HG03159 (cell line): ENCODE measurements at regions not wholly inside any gene's neighbourhood (a gene's known extent, or its start where the extent isn't known, plus 50 kb on each side); places are given as distances from the start of the nearest gene placed in this dataset.
"Not testable (repeated sequence)": the region's sequence is repeated elsewhere in the genome, so short reads cannot be mapped to it uniquely, and the experiment has no call there.

Experiments
- ATAC-seq: cut with Tn5 transposase; IDR thresholded peaks from one replicate; pipeline ENCODE4 v1.9.1; 2021; ENCODE audit warnings: mild to moderate bottlenecking, moderate library complexity; ENCODE audit not compliant: unreplicated experiment

DNA sequence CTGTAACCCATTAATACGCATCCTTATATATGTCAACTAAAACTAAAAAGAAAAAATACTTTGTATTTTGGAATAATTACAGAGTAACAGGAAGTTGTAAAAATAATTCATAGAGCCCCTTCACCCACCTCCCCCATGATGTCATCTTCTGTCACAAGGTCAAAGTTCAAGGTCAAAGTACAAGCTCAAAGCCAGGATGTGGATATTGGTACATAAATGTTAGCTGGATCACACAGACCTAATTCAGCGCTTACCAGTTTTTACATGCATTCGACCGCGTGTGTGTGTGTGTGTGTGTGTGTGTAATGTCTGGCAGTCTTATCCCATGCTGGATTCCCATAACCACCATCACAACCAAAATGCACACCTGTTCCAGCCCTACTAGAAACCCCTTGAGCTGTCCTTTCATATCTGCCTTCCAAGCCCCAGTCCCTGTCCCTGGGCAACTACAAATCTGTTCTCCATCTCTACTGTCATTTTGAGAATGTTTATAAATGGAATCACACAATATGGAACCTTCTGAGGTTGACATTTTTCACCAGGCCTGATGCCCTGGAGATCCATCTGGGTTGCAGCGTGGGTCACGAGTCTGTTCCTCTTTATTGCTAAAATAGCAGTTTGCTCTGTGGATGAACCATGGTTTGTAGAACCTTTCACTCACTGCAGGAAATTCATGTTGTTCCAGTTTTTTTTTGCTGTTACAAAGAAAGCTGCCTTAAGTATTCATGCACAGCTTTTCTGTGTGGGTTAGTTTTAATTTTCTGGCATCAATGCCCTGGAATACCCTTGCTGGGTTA, 153.6 kb upstream of the PITRM1 start:
- ATAC-seq: no peak

- ATAC-seq: no peak
These were observed 152.0 kb upstream of the PITRM1 start for GRCh38 chr10:3324612-3325038.

DNA sequence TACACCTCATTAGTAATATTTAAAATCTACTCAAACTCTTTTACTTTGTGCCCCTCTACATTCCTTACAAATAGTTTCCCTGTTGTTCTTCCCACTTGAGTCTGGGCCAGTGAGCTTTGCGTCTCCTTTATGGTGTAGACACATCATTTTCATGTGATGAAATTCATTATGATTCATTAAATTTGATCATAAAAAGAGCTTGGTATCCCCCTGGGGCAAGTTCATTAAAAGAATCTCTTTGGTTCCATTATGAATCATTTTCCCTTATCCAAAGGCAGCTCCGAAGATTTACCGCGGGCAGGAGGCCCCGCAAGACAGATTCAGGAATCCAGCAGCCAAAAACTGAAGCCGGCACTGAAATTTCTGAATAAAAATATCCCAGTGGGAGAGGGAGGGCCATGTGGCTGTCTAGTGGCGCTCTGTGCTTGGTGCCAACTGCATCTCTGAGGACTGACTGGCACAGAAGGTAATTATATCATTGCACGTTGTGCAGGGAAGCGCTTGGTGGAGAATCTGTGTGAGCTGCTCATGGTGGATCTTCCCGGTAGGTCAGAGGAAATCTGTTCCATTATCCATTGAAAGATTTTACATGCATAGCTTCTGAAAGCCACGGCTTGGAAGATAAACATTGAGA, 151.4 kb upstream of the PITRM1 start:
- ATAC-seq: no peak

- no peak for ATAC-seq
These were observed 148.5 kb upstream of the PITRM1 start for GRCh38 chr10:3321123-3321522.

GRCh38 chr10:3319811-3320226, 147.2 kb upstream of the PITRM1 start:
- no peak for ATAC-seq

DNA sequence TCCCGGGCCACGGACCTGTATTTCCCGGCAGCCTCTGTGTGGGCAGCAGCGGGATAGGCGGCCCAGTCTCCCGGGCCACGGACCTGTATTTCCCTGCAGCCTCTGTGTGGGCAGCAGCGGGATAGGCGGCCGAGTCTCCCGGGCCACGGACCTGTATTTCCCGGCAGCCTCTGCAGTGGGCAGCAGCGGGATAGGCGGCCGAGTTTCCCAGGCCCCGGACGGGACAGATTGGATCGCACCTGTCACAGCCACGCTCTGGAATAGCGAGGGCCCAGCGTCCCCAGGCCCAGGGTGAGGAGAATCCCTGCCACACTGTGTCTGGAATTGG, 145.9 kb upstream of the PITRM1 start:
- not testable (repeated sequence) for ATAC-seq

GRCh38 chr10:3317553-3318479, 145.2 kb upstream of the PITRM1 start:
- ATAC-seq: not testable (repeated sequence)

DNA sequence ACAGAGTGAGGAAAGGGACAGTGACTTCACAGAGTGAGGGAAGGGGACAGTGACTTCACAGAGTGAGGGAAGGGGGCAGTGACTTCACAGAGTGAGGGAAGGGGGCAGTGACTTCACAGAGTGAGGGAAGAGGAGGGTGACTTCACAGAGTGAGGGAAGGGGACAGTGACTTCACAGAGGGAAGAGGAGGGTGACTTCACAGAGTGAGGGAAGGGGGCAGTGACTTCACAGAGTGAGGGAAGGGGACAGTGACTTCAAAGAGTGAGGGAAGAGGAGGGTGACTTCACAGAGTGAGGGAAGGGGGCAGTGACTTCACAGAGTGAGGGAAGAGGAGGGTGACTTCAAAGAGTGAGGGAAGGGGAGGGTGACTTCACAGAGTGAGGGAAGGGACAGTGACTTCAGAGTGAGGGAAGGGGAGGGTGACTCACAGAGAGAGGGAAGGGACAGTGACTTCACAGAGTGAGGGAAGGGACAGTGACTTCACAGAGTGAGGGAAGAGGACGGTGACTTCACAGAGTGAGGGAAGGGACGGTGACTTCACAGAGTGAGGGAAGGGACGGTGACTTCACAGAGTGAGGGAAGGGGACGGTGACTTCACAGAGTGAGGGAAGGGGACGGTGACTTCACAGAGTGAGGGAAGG, 142.0 kb upstream of the PITRM1 start:
- ATAC-seq: not testable (repeated sequence)

GRCh38 chr10:3313784-3314444, 141.3 kb upstream of the PITRM1 start:
- ATAC-seq: not testable (repeated sequence)

DNA sequence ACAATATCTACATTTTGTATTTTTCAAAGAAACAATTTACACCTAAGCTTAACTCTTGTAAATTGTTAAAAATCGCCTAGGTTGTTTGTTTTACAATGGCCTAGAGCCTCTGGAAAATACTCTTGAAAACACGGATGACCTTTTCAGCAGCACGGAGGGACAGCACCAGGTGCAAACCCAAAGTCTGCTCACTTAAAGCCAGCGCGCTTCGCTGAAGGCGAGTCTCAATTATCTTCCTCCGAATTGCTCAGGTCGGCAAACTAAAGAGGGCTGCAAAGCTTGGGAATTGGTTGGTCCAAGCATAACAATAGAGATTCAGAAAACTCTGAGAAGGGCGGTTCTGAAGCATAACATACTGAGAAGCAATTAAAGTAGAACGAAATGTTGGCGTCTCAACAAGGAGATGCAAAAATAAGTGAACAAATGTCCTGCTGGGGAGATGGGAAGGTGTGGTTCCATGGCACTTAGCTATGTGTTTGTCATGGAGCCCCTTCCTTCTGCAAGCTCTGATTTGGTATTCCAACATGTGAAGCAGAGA, 139.9 kb upstream of the PITRM1 start:
- no peak for ATAC-seq

- no peak for ATAC-seq
These were observed 137.6 kb upstream of the PITRM1 start for GRCh38 chr10:3310016-3310784.

DNA sequence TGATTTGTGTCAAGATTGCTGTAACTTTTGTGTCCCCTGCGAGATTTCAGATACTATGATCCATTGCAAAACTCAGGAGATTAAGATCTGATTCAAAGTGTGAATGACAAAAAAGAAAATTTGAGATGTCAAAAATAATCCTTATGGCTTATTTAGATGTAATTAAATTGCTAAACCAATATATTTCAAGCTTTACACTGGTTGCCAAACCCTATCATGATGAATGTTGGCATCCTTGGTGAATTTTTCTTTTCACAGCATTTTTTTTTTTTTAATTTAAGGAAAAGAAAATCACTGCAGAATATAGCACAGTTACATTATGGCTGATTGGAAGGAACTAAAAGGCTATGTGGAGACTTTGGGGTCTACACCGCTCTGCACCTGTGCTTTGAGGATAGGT, 133.5 kb upstream of the PITRM1 start:
- no peak for ATAC-seq

GRCh38 chr10:3295582-3296151, 123.1 kb upstream of the PITRM1 start:
- ATAC-seq: no peak

GRCh38 chr10:3294919-3295581, 122.5 kb upstream of the PITRM1 start:
- no peak for ATAC-seq

GRCh38 chr10:3293581-3294431, 121.2 kb upstream of the PITRM1 start:
- no peak for ATAC-seq

GRCh38 chr10:3292636-3293035, 120.1 kb upstream of the PITRM1 start:
- no peak for ATAC-seq

- ATAC-seq: no peak
These were observed 118.0 kb upstream of the PITRM1 start for GRCh38 chr10:3290550-3290949.
